B cell (primary cell): ENCODE measurements at regions not wholly inside any gene's neighbourhood (a gene's known extent, or its start where the extent isn't known, plus 50 kb on each side); places are given as distances from the start of the nearest gene placed in this dataset.

Experiments
- ATAC-seq: fragments of 200-7000 bp; cut with Tn5 transposase; one replicate; pipeline ENCODE4 v1.10.0; 2021; ENCODE audit warnings: low read depth, mild to moderate bottlenecking, moderate number of reproducible peaks, moderate library complexity
- CTCF ChIA-PET: fragments of 350-600 bp; sonication (Branson Sonifier 250); formaldehyde crosslinking; loops from one replicate; lab custom pipeline; 2021; ENCODE audit warnings: antibody characterized with exemption, inconsistent platforms; lab: Charles Lee
- POLR2A ChIA-PET: fragments of 350-600 bp; sonication (Branson Sonifier 250); formaldehyde crosslinking; loops from one replicate; lab custom pipeline; 2021; ENCODE audit warnings: antibody characterized with exemption; lab: Charles Lee
- DNase-seq: peaks from one replicate; pipeline ENCODE4 v3.0.0; 2013
- H2AFZ ChIP-seq: 2 replicates; pipeline ENCODE4 v1.6.1; 2012; ENCODE audit warnings: mild to moderate bottlenecking, low read depth, low read length; ENCODE audit not compliant: insufficient read depth, poor library complexity, severe bottlenecking
- H3K27ac ChIP-seq, 2 donors: 1 replicate in 1 of 2; 2 replicates in 1 of 2; pipeline ENCODE4 v1.5.1; 2012 to 2013; ENCODE audit warnings: low read length in 2 of 2, mild to moderate bottlenecking in 2 of 2, moderate library complexity in 1 of 2
- H3K27me3 ChIP-seq, 4 experiments: fragments of 200-600 bp in 1 of 4; sonication (generic) in 1 of 4; replicated peaks in 1 of 4; 1 replicate in 2 of 4; 2 replicates in 2 of 4; pipeline versions ENCODE4 v1.6.1 to v1.7.0; 2013 to 2016; ENCODE audit warnings: low read length in 3 of 4, mild to moderate bottlenecking in 2 of 4, mixed read lengths in 1 of 4, moderate library complexity in 1 of 4; ENCODE audit not compliant: insufficient read depth in 4 of 4, control insufficient read depth in 3 of 4; ENCODE audit errors: control extremely low read depth in 1 of 4
- H3K36me3 ChIP-seq, 2 experiments: replicated peaks in 1 of 2; 1 replicate in 1 of 2; 2 replicates in 1 of 2; pipeline versions ENCODE4 v1.6.1 to v1.7.1; 2013; ENCODE audit warnings: low read length in 1 of 2; ENCODE audit not compliant: insufficient read depth in 2 of 2, control insufficient read depth in 1 of 2; ENCODE audit errors: control extremely low read depth in 1 of 2, extremely low read depth in 1 of 2
- H3K4me1 ChIP-seq, 2 donors: fragments of 200-600 bp in 1 of 2; sonication (generic) in 1 of 2; 1 replicate in 1 of 2; 2 replicates in 1 of 2; pipeline versions ENCODE4 v1.5.1 to v1.6.1; 2013 to 2017; ENCODE audit warnings: low read length in 2 of 2; ENCODE audit not compliant: control insufficient read depth in 2 of 2, insufficient read depth in 2 of 2
- H3K4me2 ChIP-seq: replicated peaks from 2 replicates; pipeline ENCODE3; 2012; ENCODE audit warnings: mild to moderate bottlenecking, low read depth, low read length; ENCODE audit not compliant: poor library complexity, severe bottlenecking
- H3K4me3 ChIP-seq, 5 experiments: fragments of 200-600 bp in 1 of 5; sonication (generic) in 1 of 5; 1 replicate in 3 of 5; 2 replicates in 2 of 5; pipeline versions ENCODE4 v1.5.1 to v1.7.0; 2011 to 2016; ENCODE audit warnings: low read length in 4 of 5, mild to moderate bottlenecking in 4 of 5, low read depth in 2 of 5, control low read depth in 1 of 5, moderate library complexity in 1 of 5; ENCODE audit not compliant: insufficient read depth in 1 of 5; ENCODE audit errors: control extremely low read depth in 1 of 5, extremely low read depth in 1 of 5
- H3K79me2 ChIP-seq: fragments of 200-600 bp; sonication (generic); one replicate; pipeline ENCODE4 v1.6.0; 2016; ENCODE audit warnings: low read length; ENCODE audit not compliant: control insufficient read depth, insufficient read depth
- H3K9ac ChIP-seq: fragments of 200-600 bp; sonication (generic); 2 replicates; pipeline ENCODE4 v1.6.1; 2017; ENCODE audit warnings: mild to moderate bottlenecking, low read length, moderate library complexity
- H3K9me3 ChIP-seq, 3 donors: one replicate each; pipeline versions ENCODE4 v1.6.1 to v1.7.1; 2013; ENCODE audit warnings: low read length in 2 of 3; ENCODE audit not compliant: control insufficient read depth in 2 of 3, insufficient read depth in 1 of 3; ENCODE audit errors: control extremely low read depth in 1 of 3
- H4K20me1 ChIP-seq: 2 replicates; pipeline ENCODE4 v1.6.0; 2012; ENCODE audit warnings: mild to moderate bottlenecking, low read length; ENCODE audit not compliant: insufficient read depth, control insufficient read depth, poor library complexity, severe bottlenecking
- H3K27ac Mint-ChIP-seq: one replicate; pipeline ENCODE4 v1.8.0; 2021; ENCODE audit warnings: mixed read lengths
- H3K27me3 Mint-ChIP-seq: one replicate; pipeline ENCODE4 v1.8.0; 2021; ENCODE audit warnings: mixed read lengths
- H3K4me1 Mint-ChIP-seq: one replicate; pipeline ENCODE4 v1.8.0; 2021; ENCODE audit warnings: mixed read lengths
- H3K4me3 Mint-ChIP-seq: one replicate; pipeline ENCODE4 v1.8.0; 2021; ENCODE audit warnings: mixed read lengths
- H3K9me3 Mint-ChIP-seq: one replicate; pipeline ENCODE4 v1.8.0; 2022; ENCODE audit warnings: mixed read lengths; ENCODE audit not compliant: insufficient read depth
- CTCF ChIP-seq: fragments of 200-600 bp; IDR thresholded peaks from one replicate; pipeline ENCODE4 v1.8.0; 2022; ENCODE audit warnings: antibody characterized with exemption, mild to moderate bottlenecking
- EZH2 ChIP-seq: IDR thresholded peaks from 2 replicates; pipeline ENCODE4 v1.6.1; 2012; ENCODE audit warnings: borderline replicate concordance, low read depth, mild to moderate bottlenecking, moderate library complexity, low read length; ENCODE audit not compliant: insufficient read depth, poor library complexity, severe bottlenecking
- WGBS: methylation state at CpG from one replicate; pipeline ENCODE4 v1.1.5; 2013; ENCODE audit warnings: missing lambda C conversion rate; ENCODE audit not compliant: insufficient coverage; 5-methylcytosine and 5-hydroxymethylcytosine counted together
- intact Hi-C: fragments of 100-400 bp; cut with micrococcal nuclease; formaldehyde crosslinking; loops from one replicate; pipeline ENCODE4 v1.10.0; 2022

- no peak for DNase-seq
- peaks cover 15% of the 10 kb centered on the region for H3K9me3 Mint-ChIP-seq
Observed at GRCh38 chr14:39628087-39628486, 195.9 kb upstream of the FBXO33 start.

More at GRCh38 chr14:39628087-39628486, 195.9 kb upstream of the FBXO33 start:
- H3K27me3 Mint-ChIP-seq, result no peaks in the 10 kb centered on the region
- H3K9ac ChIP-seq, result no peak overlapping the region
- ChIA-PET CTCF (no interaction called here), POLR2A (no interaction called here)
- no peaks in the 10 kb centered on the region for H3K4me1 Mint-ChIP-seq
- H2AFZ ChIP-seq, result no peak overlapping the region
- intact Hi-C loops, result no loop called here
- no peak for TF ChIP-seq CTCF
- TF ChIP-seq EZH2, result no peak
- H3K4me2 ChIP-seq, result no peak overlapping the region
- H3K27ac ChIP-seq, result no peak overlapping the region
- peaks cover 0 to 13% (median 0%) of the 10 kb centered on the region in 3 donors for H3K9me3 ChIP-seq
- no peaks in the 10 kb centered on the region for H3K36me3 ChIP-seq
- H3K4me3 ChIP-seq, result no peak overlapping the region
- no peaks in the 10 kb centered on the region for H4K20me1 ChIP-seq
- no peak overlapping the region for H3K27ac Mint-ChIP-seq
- no peaks in the 10 kb centered on the region for H3K79me2 ChIP-seq
- no CpG with 5 or more reads among the region's 3 CpGs for WGBS
- H3K4me3 Mint-ChIP-seq, result no peak overlapping the region
- no peaks in the 10 kb centered on the region for H3K27me3 ChIP-seq
- no peaks in the 10 kb centered on the region for H3K4me1 ChIP-seq
- ATAC-seq, result no peak
